Left ventricle myocardium inferior (tissue), 1 donor: ENCODE measurements at regions not wholly inside any gene's neighbourhood (a gene's known extent, or its start where the extent isn't known, plus 50 kb on each side); places are given as distances from the start of the nearest gene placed in this dataset.

ENCODE experiments used
- DNase-seq: peaks from one replicate; pipeline ENCODE4 v3.0.0-alpha.2; 2020
- H3K27ac ChIP-seq: fragments of 200-600 bp; replicated peaks from 2 replicates; pipeline ENCODE4 v1.8.0; 2021
- H3K27me3 ChIP-seq: fragments of 200-600 bp; 2 replicates; pipeline ENCODE4 v1.8.0; 2021; ENCODE audit warnings: low read depth
- H3K36me3 ChIP-seq: fragments of 200-600 bp; 2 replicates; pipeline ENCODE4 v1.8.0; 2021
- H3K4me1 ChIP-seq: fragments of 200-600 bp; 2 replicates; pipeline ENCODE4 v1.8.0; 2021
- H3K4me3 ChIP-seq: fragments of 200-600 bp; 2 replicates; pipeline ENCODE4 v1.8.0; 2021; ENCODE audit warnings: mild to moderate bottlenecking, moderate library complexity
- H3K9me3 ChIP-seq: fragments of 200-600 bp; replicated peaks from 2 replicates; pipeline ENCODE4 v1.8.0; 2021
- intact Hi-C: fragments of 100-400 bp; cut with micrococcal nuclease; formaldehyde crosslinking; loops from one replicate; pipeline ENCODE4 v1.11.0; 2022
- TF ChIP-seq, protein P1 (sequence below): fragments of 200-600 bp; IDR thresholded peaks from 2 replicates; pipeline ENCODE4 v1.8.0; 2021; ENCODE audit warnings: antibody characterized with exemption, mild to moderate bottlenecking, borderline replicate concordance
- donor health status: DM: no; HTN: yes; CAD: no; lungs with severe emphysema.

- H3K4me1 ChIP-seq = peaks cover 27% of the 10 kb centered on the region
- peaks cover 17% of the 10 kb centered on the region for H3K36me3 ChIP-seq
- no peaks in the 10 kb centered on the region for H3K9me3 ChIP-seq
- intact Hi-C loops = no loop called here
- TF ChIP-seq, protein P1, sequence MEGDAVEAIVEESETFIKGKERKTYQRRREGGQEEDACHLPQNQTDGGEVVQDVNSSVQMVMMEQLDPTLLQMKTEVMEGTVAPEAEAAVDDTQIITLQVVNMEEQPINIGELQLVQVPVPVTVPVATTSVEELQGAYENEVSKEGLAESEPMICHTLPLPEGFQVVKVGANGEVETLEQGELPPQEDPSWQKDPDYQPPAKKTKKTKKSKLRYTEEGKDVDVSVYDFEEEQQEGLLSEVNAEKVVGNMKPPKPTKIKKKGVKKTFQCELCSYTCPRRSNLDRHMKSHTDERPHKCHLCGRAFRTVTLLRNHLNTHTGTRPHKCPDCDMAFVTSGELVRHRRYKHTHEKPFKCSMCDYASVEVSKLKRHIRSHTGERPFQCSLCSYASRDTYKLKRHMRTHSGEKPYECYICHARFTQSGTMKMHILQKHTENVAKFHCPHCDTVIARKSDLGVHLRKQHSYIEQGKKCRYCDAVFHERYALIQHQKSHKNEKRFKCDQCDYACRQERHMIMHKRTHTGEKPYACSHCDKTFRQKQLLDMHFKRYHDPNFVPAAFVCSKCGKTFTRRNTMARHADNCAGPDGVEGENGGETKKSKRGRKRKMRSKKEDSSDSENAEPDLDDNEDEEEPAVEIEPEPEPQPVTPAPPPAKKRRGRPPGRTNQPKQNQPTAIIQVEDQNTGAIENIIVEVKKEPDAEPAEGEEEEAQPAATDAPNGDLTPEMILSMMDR = no peak
- no peak overlapping the region for H3K27ac ChIP-seq
- DNase-seq = no peak
- no peak overlapping the region for H3K4me3 ChIP-seq
- no peaks in the 10 kb centered on the region for H3K27me3 ChIP-seq
Observed at GRCh38 chr9:109925799-109926198, 145.8 kb downstream of the PALM2AKAP2 start.

- Histone ChIP-seq H3K36me3 (peaks cover 17% of the 10 kb centered on the region), H3K4me3 (no peak overlapping the region), H3K27me3 (no peaks in the 10 kb centered on the region), H3K4me1 (peaks cover 27% of the 10 kb centered on the region), H3K27ac (no peak overlapping the region), H3K9me3 (no peaks in the 10 kb centered on the region)
- DNase-seq = no peak
- intact Hi-C loops = no loop called here
- TF ChIP-seq, protein P1 = no peak
Observed at GRCh38 chr9:109926421-109926869, 146.4 kb downstream of the PALM2AKAP2 start.

DNA sequence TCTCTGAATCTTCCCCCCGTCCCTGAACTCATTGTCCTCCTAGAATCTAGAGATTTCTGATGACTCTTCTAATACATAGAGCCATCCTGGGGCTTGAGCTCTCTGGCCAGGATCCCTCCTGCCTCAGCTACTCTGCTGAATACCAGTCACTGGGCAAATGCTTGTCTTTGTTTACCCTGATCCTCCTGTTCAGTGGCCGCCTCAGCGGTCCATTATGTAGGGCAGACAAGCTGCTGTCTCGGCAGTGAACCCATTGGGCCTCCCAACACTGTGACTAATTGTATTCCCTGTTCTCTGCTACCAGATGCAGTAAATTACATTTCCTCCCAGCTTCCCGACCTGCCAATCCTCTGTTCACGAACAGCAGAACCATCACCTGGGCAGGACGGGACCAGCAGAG, 151.6 kb downstream of the PALM2AKAP2 start:
- Histone ChIP-seq H3K36me3 (peaks cover 20% of the 10 kb centered on the region), H3K4me1 (peaks cover 15% of the 10 kb centered on the region), H3K4me3 (no peak overlapping the region), H3K27me3 (no peaks in the 10 kb centered on the region), H3K27ac (no peak overlapping the region), H3K9me3 (no peaks in the 10 kb centered on the region)
- intact Hi-C loops = no loop called here
- DNase-seq = no peak
- TF ChIP-seq, protein P1 = no peak

- no peak for DNase-seq
- peak overlapping the region; percentile 24 for H3K27ac ChIP-seq
- H3K4me1 ChIP-seq = peaks cover 12% of the 10 kb centered on the region
- peaks cover 14% of the 10 kb centered on the region for H3K36me3 ChIP-seq
- no peaks in the 10 kb centered on the region for H3K9me3 ChIP-seq
- no peak overlapping the region for H3K4me3 ChIP-seq
- TF ChIP-seq, protein P1 = no peak
- no peaks in the 10 kb centered on the region for H3K27me3 ChIP-seq
- intact Hi-C loops = no loop called here
Observed at GRCh38 chr9:109934136-109934856, 154.3 kb downstream of the PALM2AKAP2 start.

GRCh38 chr9:109934857-109935215, 154.8 kb downstream of the PALM2AKAP2 start:
- Histone ChIP-seq H3K4me1 (peaks cover 12% of the 10 kb centered on the region), H3K27ac (no peak overlapping the region), H3K4me3 (no peak overlapping the region), H3K9me3 (no peaks in the 10 kb centered on the region), H3K36me3 (peaks cover 14% of the 10 kb centered on the region), H3K27me3 (no peaks in the 10 kb centered on the region)
- TF ChIP-seq, protein P1 = no peak
- no peak for DNase-seq
- intact Hi-C loops = no loop called here
